GM23338 (cell line): ENCODE measurements at regions not wholly inside any gene's neighbourhood (a gene's known extent, or its start where the extent isn't known, plus 50 kb on each side); places are given as distances from the start of the nearest gene placed in this dataset.

Experiments
- ATAC-seq: fragments of 200-7000 bp; cut with Tn5 transposase; 3 replicates; pipeline ENCODE4 v1.9.1; 2020
- DNase-seq: peaks from one replicate; pipeline ENCODE4 v3.0.0-alpha.2; 2015; ENCODE audit warnings: low spot score
- H2AFZ ChIP-seq: fragments of 200-600 bp; sonication (generic); 2 replicates; pipeline ENCODE4 v1.8.0; 2016; ENCODE audit warnings: antibody characterized with exemption, mild to moderate bottlenecking, moderate library complexity
- H3F3A ChIP-seq: fragments of 200-600 bp; sonication (generic); replicated peaks from 2 replicates; pipeline ENCODE4 v1.8.0; 2017; ENCODE audit warnings: antibody characterized with exemption, mixed run types, low read depth
- H3K27ac ChIP-seq: fragments of 200-600 bp; sonication (generic); 2 replicates; pipeline ENCODE4 v1.6.1; 2016; ENCODE audit warnings: low read depth
- H3K27me3 ChIP-seq: fragments of 200-600 bp; sonication (generic); 2 replicates; pipeline ENCODE4 v1.8.0; 2016; ENCODE audit warnings: mild to moderate bottlenecking, mixed run types, moderate library complexity; ENCODE audit not compliant: insufficient read depth
- H3K36me3 ChIP-seq: fragments of 200-600 bp; sonication (generic); 2 replicates; pipeline ENCODE4 v1.8.0; 2016; ENCODE audit warnings: mild to moderate bottlenecking; ENCODE audit not compliant: insufficient read depth
- H3K4me1 ChIP-seq: fragments of 200-600 bp; sonication (generic); 2 replicates; pipeline ENCODE4 v1.8.0; 2016; ENCODE audit warnings: mild to moderate bottlenecking, moderate library complexity; ENCODE audit not compliant: insufficient read depth
- H3K4me2 ChIP-seq: fragments of 200-600 bp; sonication (generic); 2 replicates; pipeline ENCODE4 v1.7.1; 2017; ENCODE audit warnings: mixed run types
- H3K4me3 ChIP-seq: fragments of 200-600 bp; sonication (generic); 2 replicates; pipeline ENCODE4 v1.6.1; 2016; ENCODE audit warnings: mixed run types
- H3K79me2 ChIP-seq: fragments of 200-600 bp; sonication (generic); replicated peaks from 2 replicates; pipeline ENCODE4 v1.8.0; 2017; ENCODE audit warnings: mild to moderate bottlenecking; ENCODE audit not compliant: insufficient read depth
- H3K9me2 ChIP-seq: fragments of 200-600 bp; sonication (generic); 2 replicates; pipeline ENCODE4 v1.8.0; 2017; ENCODE audit not compliant: insufficient read depth
- H4K20me1 ChIP-seq: fragments of 200-600 bp; sonication (generic); replicated peaks from 2 replicates; pipeline ENCODE4 v1.8.0; 2017; ENCODE audit warnings: mild to moderate bottlenecking; ENCODE audit not compliant: insufficient read depth
- H3K27ac Mint-ChIP-seq: 2 replicates; pipeline ENCODE4 v1.8.0; 2020; ENCODE audit warnings: inconsistent platforms, mild to moderate bottlenecking, moderate library complexity, mixed read lengths
- H3K27me3 Mint-ChIP-seq: 3 replicates; pipeline ENCODE4 v1.8.0; 2022; ENCODE audit warnings: low read depth, mild to moderate bottlenecking, moderate library complexity, mixed read lengths, inconsistent platforms; ENCODE audit not compliant: insufficient read depth, poor library complexity
- H3K36me3 Mint-ChIP-seq: 3 replicates; pipeline ENCODE4 v1.8.0; 2021; ENCODE audit warnings: low read depth, mild to moderate bottlenecking, inconsistent platforms, moderate library complexity, mixed read lengths
- H3K4me1 Mint-ChIP-seq: 3 replicates; pipeline ENCODE4 v1.8.0; 2020; ENCODE audit warnings: mild to moderate bottlenecking, inconsistent platforms, mixed read lengths
- H3K4me3 Mint-ChIP-seq: 3 replicates; pipeline ENCODE4 v1.8.0; 2021; ENCODE audit warnings: moderate library complexity, mild to moderate bottlenecking, inconsistent platforms, mixed read lengths
- H3K9me3 Mint-ChIP-seq: 3 replicates; pipeline ENCODE4 v1.8.0; 2020; ENCODE audit warnings: moderate library complexity, mild to moderate bottlenecking, inconsistent platforms, mixed read lengths
- CREB1 ChIP-seq: fragments of 250-450 bp; sonication (Bioruptor Pico); IDR thresholded peaks from 2 replicates; pipeline ENCODE4 v1.5.0; 2020; ENCODE audit warnings: low read depth, mild to moderate bottlenecking, moderate library complexity
- ETS1 ChIP-seq: IDR thresholded peaks from 2 replicates; pipeline ENCODE4 v1.6.1; 2016; ENCODE audit warnings: antibody characterized with exemption
- EZH2 ChIP-seq: fragments of 200-600 bp; sonication (generic); IDR thresholded peaks from one replicate; pipeline ENCODE4 v1.8.0; 2017; ENCODE audit warnings: antibody characterized with exemption, mild to moderate bottlenecking, low read depth; ENCODE audit not compliant: unreplicated experiment
- EZH2phosphoT487 ChIP-seq: fragments of 200-600 bp; sonication (generic); IDR thresholded peaks from one replicate; pipeline ENCODE4 v1.8.1; 2018; ENCODE audit warnings: antibody characterized with exemption; ENCODE audit not compliant: unreplicated experiment
- NANOG ChIP-seq: IDR thresholded peaks from 2 replicates; pipeline ENCODE4 v1.6.1; 2016; ENCODE audit warnings: antibody characterized with exemption, borderline replicate concordance
- REST ChIP-seq: IDR thresholded peaks from one replicate; pipeline ENCODE4 v1.6.1; 2018; ENCODE audit warnings: antibody characterized with exemption; ENCODE audit not compliant: unreplicated experiment
- STAT1 ChIP-seq: IDR thresholded peaks from one replicate; pipeline ENCODE4 v1.6.1; 2016; ENCODE audit warnings: antibody characterized with exemption; ENCODE audit not compliant: unreplicated experiment
- ZNF331 ChIP-seq: fragments of 250-450 bp; sonication (Bioruptor Pico); IDR thresholded peaks from 2 replicates; pipeline ENCODE4 v1.5.0; 2020; ENCODE audit warnings: low read depth, mild to moderate bottlenecking, moderate library complexity
- ZNF462 ChIP-seq: fragments of 250-450 bp; sonication (Bioruptor Pico); IDR thresholded peaks from 2 replicates; pipeline ENCODE4 v1.5.0; 2020; ENCODE audit warnings: mild to moderate bottlenecking, moderate library complexity
- TF ChIP-seq, protein P1 (sequence below), 2 experiments: fragments of 200-600 bp in 1 of 2; sonication (generic) in 1 of 2; conservative IDR thresholded peaks; 2 replicates each; pipeline versions ENCODE4 v1.5.1 to v1.6.1; 2016 to 2017; ENCODE audit warnings: antibody characterized with exemption in 2 of 2, low read depth in 2 of 2, mild to moderate bottlenecking in 2 of 2, moderate library complexity in 1 of 2

GRCh38 chr1:30036666-30037065 is 686.7 kb downstream of the MATN1 start:
- Mint-ChIP-seq H3K4me3 (no peak overlapping the region), H3K27ac (no peak overlapping the region), H3K9me3 (peaks cover 45% of the 10 kb centered on the region), H3K27me3 (peaks cover 10% of the 10 kb centered on the region), H3K4me1 (0 out of 3 replicates have a peak, but pooled peaks cover 5% of the 10 kb centered on the region), H3K36me3 (peaks cover 20% of the 10 kb centered on the region)
- H3K4me3 ChIP-seq = no peak overlapping the region
- H2AFZ ChIP-seq = no peak overlapping the region
- no peaks in the 10 kb centered on the region for H3K27me3 ChIP-seq
- no peak for ATAC-seq
- H3K4me2 ChIP-seq = no peak overlapping the region
- TF ChIP-seq EZH2 = no peak
- TF ChIP-seq STAT1 = no peak
- no peak for TF ChIP-seq ETS1
- TF ChIP-seq ZNF462 (CRISPR knock-in tag) = no peak
- no peak for TF ChIP-seq REST
- TF ChIP-seq EZH2phosphoT487 = no peak
- TF ChIP-seq ZNF331 (CRISPR knock-in tag) = no peak
- TF ChIP-seq, protein P1, sequence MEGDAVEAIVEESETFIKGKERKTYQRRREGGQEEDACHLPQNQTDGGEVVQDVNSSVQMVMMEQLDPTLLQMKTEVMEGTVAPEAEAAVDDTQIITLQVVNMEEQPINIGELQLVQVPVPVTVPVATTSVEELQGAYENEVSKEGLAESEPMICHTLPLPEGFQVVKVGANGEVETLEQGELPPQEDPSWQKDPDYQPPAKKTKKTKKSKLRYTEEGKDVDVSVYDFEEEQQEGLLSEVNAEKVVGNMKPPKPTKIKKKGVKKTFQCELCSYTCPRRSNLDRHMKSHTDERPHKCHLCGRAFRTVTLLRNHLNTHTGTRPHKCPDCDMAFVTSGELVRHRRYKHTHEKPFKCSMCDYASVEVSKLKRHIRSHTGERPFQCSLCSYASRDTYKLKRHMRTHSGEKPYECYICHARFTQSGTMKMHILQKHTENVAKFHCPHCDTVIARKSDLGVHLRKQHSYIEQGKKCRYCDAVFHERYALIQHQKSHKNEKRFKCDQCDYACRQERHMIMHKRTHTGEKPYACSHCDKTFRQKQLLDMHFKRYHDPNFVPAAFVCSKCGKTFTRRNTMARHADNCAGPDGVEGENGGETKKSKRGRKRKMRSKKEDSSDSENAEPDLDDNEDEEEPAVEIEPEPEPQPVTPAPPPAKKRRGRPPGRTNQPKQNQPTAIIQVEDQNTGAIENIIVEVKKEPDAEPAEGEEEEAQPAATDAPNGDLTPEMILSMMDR (conservative IDR thresholded peaks at IDR 0.05; ENCODE audit: low read depth in 2 of 2) = no peak
- no peak for TF ChIP-seq CREB1 (CRISPR knock-in tag)
- no peak for TF ChIP-seq NANOG
- H3K9me2 ChIP-seq = no peaks in the 10 kb centered on the region
- no peaks in the 10 kb centered on the region; the same call in 1 of the 2 replicates for H3K36me3 ChIP-seq
- DNase-seq = no peak
- no peaks in the 10 kb centered on the region for H3F3A ChIP-seq
- H3K4me1 ChIP-seq = no peaks in the 10 kb centered on the region
- no peaks in the 10 kb centered on the region for H3K79me2 ChIP-seq
- no peaks in the 10 kb centered on the region for H4K20me1 ChIP-seq
- H3K27ac ChIP-seq = no peak overlapping the region
